ENCODE measurements at regions not wholly inside any gene's neighbourhood (a gene's known extent, or its start where the extent isn't known, plus 50 kb on each side); places are given as distances from the start of the nearest gene placed in this dataset.

- no peak for TF ChIP-seq CTCF (IDR thresholded peaks at IDR 0.05; ENCODE audit: low read depth, low read length)
- H3K4me3 ChIP-seq (ENCODE audit: low read depth, low read length), result no peak overlapping the region
These were observed 541.2 kb downstream of the BUD13 start for GRCh38 chr11:116231543-116231942.

GRCh38 chr11:116230438-116230837, 542.3 kb downstream of the BUD13 start:
- H3K4me3 ChIP-seq (ENCODE audit: low read depth, low read length), result no peak overlapping the region
- TF ChIP-seq CTCF (IDR thresholded peaks at IDR 0.05; ENCODE audit: low read depth, low read length), result no peak

- H3K4me3 ChIP-seq (ENCODE audit: low read depth, low read length), result no peak overlapping the region
- TF ChIP-seq CTCF (IDR thresholded peaks at IDR 0.05; ENCODE audit: low read depth, low read length), result no peak
These were observed 543.4 kb downstream of the BUD13 start for GRCh38 chr11:116229236-116229970.

- TF ChIP-seq CTCF (IDR thresholded peaks at IDR 0.05; ENCODE audit: low read depth, low read length), result no peak
- H3K4me3 ChIP-seq (ENCODE audit: low read depth, low read length), result no peak overlapping the region
These were observed 546.1 kb downstream of the BUD13 start for GRCh38 chr11:116226731-116227130.

- TF ChIP-seq CTCF (IDR thresholded peaks at IDR 0.05; ENCODE audit: low read depth, low read length), result no peak
These were observed 546.8 kb downstream of the BUD13 start for GRCh38 chr11:116225784-116226585.

GRCh38 chr11:116225236-116225635, 547.6 kb downstream of the BUD13 start:
- no peak for TF ChIP-seq CTCF (IDR thresholded peaks at IDR 0.05; ENCODE audit: low read depth, low read length)
- no peak overlapping the region for H3K4me3 ChIP-seq (ENCODE audit: low read depth, low read length)

More at GRCh38 chr11:116225784-116226585, 546.8 kb downstream of the BUD13 start:
- H3K4me3 ChIP-seq (ENCODE audit: low read depth, low read length), result no peak overlapping the region

GRCh38 chr11:116224889-116225200, 547.9 kb downstream of the BUD13 start:
- no peak for TF ChIP-seq CTCF (IDR thresholded peaks at IDR 0.05; ENCODE audit: low read depth, low read length)
- H3K4me3 ChIP-seq (ENCODE audit: low read depth, low read length), result no peak overlapping the region
